ENCODE measurements at regions not wholly inside any gene's neighbourhood (a gene's known extent, or its start where the extent isn't known, plus 50 kb on each side); places are given as distances from the start of the nearest gene placed in this dataset.

- no peaks in the 10 kb centered on the region for H3K9me3 ChIP-seq (ENCODE audit: insufficient read depth, low read length, severe bottlenecking)
- DNase-seq (no peak), ATAC-seq (ENCODE audit: insufficient read depth, low read depth) (no peak)
- TF ChIP-seq EZH2 (IDR thresholded peaks at IDR 0.05; ENCODE audit: borderline replicate concordance, low read depth, low read length, severe bottlenecking) (no peak), CTCF (IDR thresholded peaks at IDR 0.05; ENCODE audit: borderline replicate concordance, extremely low read depth, low read length, poor library complexity, severe bottlenecking) (no peak)
- H3K36me3 ChIP-seq (ENCODE audit: insufficient read depth, low read length): no peaks in the 10 kb centered on the region
- no peaks in the 10 kb centered on the region for H3K4me1 ChIP-seq (ENCODE audit: insufficient read depth, low read length)
- no peaks in the 10 kb centered on the region for H3K79me2 ChIP-seq (ENCODE audit: insufficient read depth, low read length)
- H3K27me3 ChIP-seq (ENCODE audit: insufficient read depth, low read length, poor library complexity): no peaks in the 10 kb centered on the region
- no peak overlapping the region for H3K4me3 ChIP-seq (ENCODE audit: low read depth in 1 of 2, low read length in 2 of 2)
- no peak overlapping the region for H3K27ac ChIP-seq (ENCODE audit: low read length)
- no peaks in the 10 kb centered on the region for H4K20me1 ChIP-seq (ENCODE audit: insufficient read depth, low read length)
- no peak overlapping the region for H3K9ac ChIP-seq (ENCODE audit: low read depth, low read length)
- H3K4me2 ChIP-seq (ENCODE audit: insufficient read depth, low read length): no peak overlapping the region
- no peak overlapping the region for H2AFZ ChIP-seq (ENCODE audit: low read depth, low read length)
Observed at GRCh38 chr21:27201197-27201596, 234.3 kb upstream of the ADAMTS5 start.

- no peak for DNase-seq
Observed at GRCh38 chr21:27196651-27197050, 229.8 kb upstream of the ADAMTS5 start.

GRCh38 chr21:27192281-27192949 is 225.5 kb upstream of the ADAMTS5 start:
- no peaks in the 10 kb centered on the region for H4K20me1 ChIP-seq (ENCODE audit: insufficient read depth, low read length)
- no peak overlapping the region for H3K4me3 ChIP-seq (ENCODE audit: low read depth in 1 of 2, low read length in 2 of 2)
- no peaks in the 10 kb centered on the region for H3K9me3 ChIP-seq (ENCODE audit: insufficient read depth, low read length, severe bottlenecking)
- H3K4me1 ChIP-seq (ENCODE audit: insufficient read depth, low read length): no peaks in the 10 kb centered on the region
- ATAC-seq (ENCODE audit: insufficient read depth, low read depth) (no peak), DNase-seq (no peak)
- TF ChIP-seq EZH2 (IDR thresholded peaks at IDR 0.05; ENCODE audit: borderline replicate concordance, low read depth, low read length, severe bottlenecking) (no peak), CTCF (IDR thresholded peaks at IDR 0.05; ENCODE audit: borderline replicate concordance, extremely low read depth, low read length, poor library complexity, severe bottlenecking) (no peak)
- H3K4me2 ChIP-seq (ENCODE audit: insufficient read depth, low read length): no peak overlapping the region
- H3K79me2 ChIP-seq (ENCODE audit: insufficient read depth, low read length): no peaks in the 10 kb centered on the region
- H3K36me3 ChIP-seq (ENCODE audit: insufficient read depth, low read length): no peaks in the 10 kb centered on the region
- H3K27ac ChIP-seq (ENCODE audit: low read length): no peak overlapping the region
- H3K9ac ChIP-seq (ENCODE audit: low read depth, low read length): no peak overlapping the region
- no peak overlapping the region for H2AFZ ChIP-seq (ENCODE audit: low read depth, low read length)
- H3K27me3 ChIP-seq (ENCODE audit: insufficient read depth, low read length, poor library complexity): no peaks in the 10 kb centered on the region

More at GRCh38 chr21:27196651-27197050, 229.8 kb upstream of the ADAMTS5 start:
- ATAC-seq (ENCODE audit: insufficient read depth, low read depth): no peak
- no peak overlapping the region for H3K4me3 ChIP-seq (ENCODE audit: low read depth in 1 of 2, low read length in 2 of 2)
- no peak overlapping the region for H3K27ac ChIP-seq (ENCODE audit: low read length)
- TF ChIP-seq CTCF (IDR thresholded peaks at IDR 0.05; ENCODE audit: borderline replicate concordance, extremely low read depth, low read length, poor library complexity, severe bottlenecking): no peak
- TF ChIP-seq EZH2 (IDR thresholded peaks at IDR 0.05; ENCODE audit: borderline replicate concordance, low read depth, low read length, severe bottlenecking): no peak
- H3K36me3 ChIP-seq (ENCODE audit: insufficient read depth, low read length): no peaks in the 10 kb centered on the region
- no peaks in the 10 kb centered on the region for H3K79me2 ChIP-seq (ENCODE audit: insufficient read depth, low read length)
- no peak overlapping the region for H2AFZ ChIP-seq (ENCODE audit: low read depth, low read length)
- no peak overlapping the region for H3K9ac ChIP-seq (ENCODE audit: low read depth, low read length)
- no peak overlapping the region for H3K4me2 ChIP-seq (ENCODE audit: insufficient read depth, low read length)
- H3K9me3 ChIP-seq (ENCODE audit: insufficient read depth, low read length, severe bottlenecking): no peaks in the 10 kb centered on the region
- no peaks in the 10 kb centered on the region for H4K20me1 ChIP-seq (ENCODE audit: insufficient read depth, low read length)
- H3K4me1 ChIP-seq (ENCODE audit: insufficient read depth, low read length): no peaks in the 10 kb centered on the region
- H3K27me3 ChIP-seq (ENCODE audit: insufficient read depth, low read length, poor library complexity): no peaks in the 10 kb centered on the region
